Stimulated activated CD8-positive, alpha-beta memory T cell treated with anti-CD3 and anti-CD28 coated beads, Interleukin-15, amount 100 ng/mL, for 48 hours (primary cell): ENCODE measurements at regions not wholly inside any gene's neighbourhood (a gene's known extent, or its start where the extent isn't known, plus 50 kb on each side); places are given as distances from the start of the nearest gene placed in this dataset.
"Not testable (repeated sequence)": the region's sequence is repeated elsewhere in the genome, so short reads cannot be mapped to it uniquely, and the experiment has no call there.

Experiments
- DNase-seq, 2 donors: peaks; one replicate each; pipeline ENCODE4 v3.0.0-alpha.2; 2020; ENCODE audit warnings: low read depth in 2 of 2

GRCh38 chr7:20083781-20084180 lies 133.4 kb downstream of the MACC1 start:
- DNase-seq = peak in 1 of 2 donors; percentile 5

- DNase-seq = no peak
These were observed 138.1 kb downstream of the MACC1 start for GRCh38 chr7:20079080-20079479.

GRCh38 chr7:20076835-20077234 lies 140.3 kb downstream of the MACC1 start:
- no peak for DNase-seq

- no peak for DNase-seq
These were observed 141.0 kb downstream of the MACC1 start for GRCh38 chr7:20075992-20076820.

- DNase-seq = no peak
These were observed 141.7 kb downstream of the MACC1 start for GRCh38 chr7:20075440-20075839.

GRCh38 chr7:20068004-20068403 lies 149.2 kb downstream of the MACC1 start:
- not testable (repeated sequence) for DNase-seq

- DNase-seq = peak in 1 of 2 donors; percentile 6
These were observed 152.0 kb downstream of the MACC1 start for GRCh38 chr7:20064974-20065862.

- no peak for DNase-seq
These were observed 152.8 kb downstream of the MACC1 start for GRCh38 chr7:20064181-20064970.

- no peak for DNase-seq
These were observed 153.5 kb downstream of the MACC1 start for GRCh38 chr7:20063644-20064043.

- no peak for DNase-seq
These were observed 154.3 kb downstream of the MACC1 start for GRCh38 chr7:20062932-20063331.

- DNase-seq = no peak
These were observed 163.7 kb downstream of the MACC1 start for GRCh38 chr7:20053334-20054104.

GRCh38 chr7:20050241-20050966 lies 166.8 kb downstream of the MACC1 start:
- DNase-seq = no peak

GRCh38 chr7:20038676-20039075 lies 178.5 kb downstream of the MACC1 start:
- no peak for DNase-seq

- DNase-seq = no peak
These were observed 181.8 kb downstream of the MACC1 start for GRCh38 chr7:20035279-20035875.

GRCh38 chr7:20033621-20034400 lies 183.4 kb downstream of the MACC1 start:
- no peak for DNase-seq

GRCh38 chr7:20032741-20033140 lies 184.4 kb downstream of the MACC1 start:
- no peak for DNase-seq

GRCh38 chr7:20030915-20031362 lies 186.2 kb downstream of the MACC1 start:
- DNase-seq = no peak

GRCh38 chr7:20030417-20030816 lies 186.8 kb downstream of the MACC1 start:
- no peak for DNase-seq

GRCh38 chr7:20026762-20027161 lies 190.4 kb downstream of the MACC1 start:
- DNase-seq = no peak
